Psoas muscle (tissue), 7 donors: ENCODE measurements at regions not wholly inside any gene's neighbourhood (a gene's known extent, or its start where the extent isn't known, plus 50 kb on each side); places are given as distances from the start of the nearest gene placed in this dataset.

Experiments
- ATAC-seq, 4 donors: fragments of 200-7000 bp; cut with Tn5 transposase; one replicate each; pipeline ENCODE4 v1.9.1; 2020; ENCODE audit warnings: moderate library complexity in 3 of 4, mild to moderate bottlenecking in 2 of 4
- DNase-seq, 2 donors: peaks; one replicate each; pipeline ENCODE4 v3.0.0-alpha.2; 2020
- H3K27ac ChIP-seq: fragments of 200-600 bp; one replicate; pipeline ENCODE4 v1.8.0; 2022
- H3K27me3 ChIP-seq, 3 donors: fragments of 200-600 bp in 1 of 3; one replicate each; pipeline versions ENCODE4 v1.6.1 to v1.8.0; 2013 to 2022; ENCODE audit warnings: low read length in 2 of 3, mild to moderate bottlenecking in 2 of 3, moderate library complexity in 1 of 3; ENCODE audit not compliant: insufficient read depth in 3 of 3
- H3K36me3 ChIP-seq, 2 donors: fragments of 200-600 bp in 1 of 2; one replicate each; pipeline versions ENCODE4 v1.6.1 to v1.8.0; 2013 to 2022; ENCODE audit warnings: low read depth in 1 of 2, mild to moderate bottlenecking in 1 of 2, moderate library complexity in 1 of 2; ENCODE audit not compliant: insufficient read depth in 1 of 2
- H3K4me1 ChIP-seq: fragments of 200-600 bp; one replicate; pipeline ENCODE4 v1.8.0; 2022
- H3K4me3 ChIP-seq: fragments of 200-600 bp; one replicate; pipeline ENCODE4 v1.8.0; 2022; ENCODE audit warnings: mild to moderate bottlenecking
- H3K9me3 ChIP-seq: fragments of 200-600 bp; one replicate; pipeline ENCODE4 v1.8.0; 2022
- WGBS, 3 donors: extraction: QIAGEN DNeasy Blood & Tissue Kit; methylation state at CpG; one replicate each; pipeline versions ENCODE4 v1.1.6 to v1.1.7; 2013; 5-methylcytosine and 5-hydroxymethylcytosine counted together
- intact Hi-C, 2 donors: fragments of 100-400 bp; cut with DNase I; formaldehyde crosslinking; loops; one replicate each; pipeline versions ENCODE4 v1.11.0 to v1.14.2; 2022
- TF ChIP-seq, protein P1 (sequence below): fragments of 200-600 bp; IDR thresholded peaks from one replicate; pipeline ENCODE4 v1.8.0; 2022; ENCODE audit warnings: antibody characterized with exemption
- donor health status: healthy with polysubstance abuse.
- donor health status: DM: no; HTN: no; CAD: no; lungs with moderate emphysema.
- donor health status: Bipolar disorder and iron deficiency.
- donor health status: healthy.
- donor health status: DM: yes; HTN: yes; CAD: no.
- donor health status: DM: no; HTN: no; CAD: no.
- donor health status: DM: yes; HTN: yes; CAD: no.

- Histone ChIP-seq H3K4me1 (no peaks in the 10 kb centered on the region), H3K27ac (no peak overlapping the region), H3K27me3 (no peaks in the 10 kb centered on the region), H3K9me3 (no peaks in the 10 kb centered on the region), H3K4me3 (no peak overlapping the region), H3K36me3 (no peaks in the 10 kb centered on the region)
- TF ChIP-seq, protein P1, sequence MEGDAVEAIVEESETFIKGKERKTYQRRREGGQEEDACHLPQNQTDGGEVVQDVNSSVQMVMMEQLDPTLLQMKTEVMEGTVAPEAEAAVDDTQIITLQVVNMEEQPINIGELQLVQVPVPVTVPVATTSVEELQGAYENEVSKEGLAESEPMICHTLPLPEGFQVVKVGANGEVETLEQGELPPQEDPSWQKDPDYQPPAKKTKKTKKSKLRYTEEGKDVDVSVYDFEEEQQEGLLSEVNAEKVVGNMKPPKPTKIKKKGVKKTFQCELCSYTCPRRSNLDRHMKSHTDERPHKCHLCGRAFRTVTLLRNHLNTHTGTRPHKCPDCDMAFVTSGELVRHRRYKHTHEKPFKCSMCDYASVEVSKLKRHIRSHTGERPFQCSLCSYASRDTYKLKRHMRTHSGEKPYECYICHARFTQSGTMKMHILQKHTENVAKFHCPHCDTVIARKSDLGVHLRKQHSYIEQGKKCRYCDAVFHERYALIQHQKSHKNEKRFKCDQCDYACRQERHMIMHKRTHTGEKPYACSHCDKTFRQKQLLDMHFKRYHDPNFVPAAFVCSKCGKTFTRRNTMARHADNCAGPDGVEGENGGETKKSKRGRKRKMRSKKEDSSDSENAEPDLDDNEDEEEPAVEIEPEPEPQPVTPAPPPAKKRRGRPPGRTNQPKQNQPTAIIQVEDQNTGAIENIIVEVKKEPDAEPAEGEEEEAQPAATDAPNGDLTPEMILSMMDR = no peak
- ATAC-seq (peak in 2 of 4 donors; percentile 26 to 39), DNase-seq (peak in 1 of 2 donors; percentile 56)
- intact Hi-C loops = no loop called here
- 55 to 59% (median 56%) methylated on average over 5 of the region's 5 CpGs for WGBS, 3 donors
Measured at GRCh38 chr15:20645956-20646355, 104.4 kb upstream of the GOLGA6L6 start.

- no peaks in the 10 kb centered on the region for H3K36me3 ChIP-seq
- intact Hi-C loops = no loop called here
- no peaks in the 10 kb centered on the region for H3K9me3 ChIP-seq
- ATAC-seq (peak in 1 of 4 donors; percentile 25), DNase-seq (no peak)
- no peaks in the 10 kb centered on the region for H3K27me3 ChIP-seq
- H3K4me1 ChIP-seq = no peaks in the 10 kb centered on the region
- no peak overlapping the region for H3K4me3 ChIP-seq
- 61 to 68% (median 66%) methylated on average over 3 of the region's 3 CpGs for WGBS, 3 donors
- TF ChIP-seq, protein P1 = no peak
- no peak overlapping the region for H3K27ac ChIP-seq
Measured at GRCh38 chr15:20644896-20645295, 103.3 kb upstream of the GOLGA6L6 start.

DNA sequence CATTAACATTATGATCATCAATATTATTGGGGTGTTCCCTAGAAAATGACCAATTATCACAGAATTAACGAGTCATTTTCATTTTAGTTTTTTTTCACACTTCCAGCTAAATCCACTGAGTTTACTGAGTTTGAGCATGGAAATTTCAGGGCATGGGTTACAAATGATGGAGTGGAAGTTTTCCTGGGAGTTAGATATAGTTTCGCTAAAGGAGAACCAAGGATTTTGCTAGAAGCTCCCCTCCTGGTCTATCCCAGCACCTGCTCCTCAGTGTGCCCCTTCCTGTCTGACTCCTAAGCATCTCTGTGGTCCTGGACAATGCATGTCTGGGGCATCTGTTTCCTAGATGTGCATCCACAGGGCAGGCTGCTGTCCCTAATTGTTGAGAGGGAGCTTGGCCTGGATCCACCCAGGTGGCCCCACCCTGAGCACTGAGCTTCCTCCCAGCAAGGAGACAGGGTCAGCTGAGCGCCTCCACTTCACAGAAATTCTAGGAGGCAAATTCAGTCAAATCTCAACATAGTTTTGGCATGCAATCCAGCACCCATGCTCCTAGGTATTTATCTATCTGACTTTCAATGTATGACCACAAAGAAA is 102.3 kb upstream of the GOLGA6L6 start:
- H3K9me3 ChIP-seq = no peaks in the 10 kb centered on the region
- no peaks in the 10 kb centered on the region for H3K4me1 ChIP-seq
- TF ChIP-seq, protein P1 = no peak
- intact Hi-C loops = no loop called here
- H3K36me3 ChIP-seq = no peaks in the 10 kb centered on the region
- no peaks in the 10 kb centered on the region for H3K27me3 ChIP-seq
- no peak overlapping the region for H3K4me3 ChIP-seq
- WGBS, 3 donors = 49 to 65% (median 57%) methylated on average over 3 of the region's 3 CpGs
- H3K27ac ChIP-seq = no peak overlapping the region
- DNase-seq (peak in 1 of 2 donors; percentile 46), ATAC-seq (no peak)

- DNase-seq = no peak
- Histone ChIP-seq H3K36me3 (no peaks in the 10 kb centered on the region), H3K4me3 (no peak overlapping the region), H3K9me3 (no peaks in the 10 kb centered on the region), H3K27ac (no peak overlapping the region), H3K27me3 (no peaks in the 10 kb centered on the region), H3K4me1 (no peaks in the 10 kb centered on the region)
- intact Hi-C loops = no loop called here
- TF ChIP-seq, protein P1 = no peak
- WGBS, 3 donors = 61 to 69% (median 66%) methylated on average over 5 of the region's 5 CpGs
- peak in 1 of 4 donors; percentile 20 for ATAC-seq
Measured at GRCh38 chr15:20643024-20643770, 101.6 kb upstream of the GOLGA6L6 start.
